A549 (cell line): ENCODE measurements at regions not wholly inside any gene's neighbourhood (a gene's known extent, or its start where the extent isn't known, plus 50 kb on each side); places are given as distances from the start of the nearest gene placed in this dataset.

ENCODE experiments used
- ESRRA ChIP-seq: fragments of 150-350 bp; IDR thresholded peaks from 2 replicates; pipeline ENCODE4 v1.6.1; 2014; ENCODE audit warnings: mild to moderate bottlenecking, low read length, borderline replicate concordance
- HOXA7 ChIP-seq: fragments of 250-450 bp; sonication (Bioruptor Pico); IDR thresholded peaks from 2 replicates; pipeline ENCODE4 v1.5.0; 2020; ENCODE audit warnings: mild to moderate bottlenecking, moderate library complexity
- KDM5A ChIP-seq: fragments of 200-600 bp; sonication (generic); IDR thresholded peaks from 2 replicates; pipeline ENCODE4 v1.6.1; 2016; ENCODE audit warnings: antibody characterized with exemption, mild to moderate bottlenecking
- POLR2A ChIP-seq: IDR thresholded peaks from 2 replicates; pipeline ENCODE4 v1.6.1; 2012; ENCODE audit warnings: mild to moderate bottlenecking, low read length
- TF ChIP-seq, protein P1 (sequence below): fragments of >200 bp; sonication (Bioruptor Twin); formaldehyde crosslinking; IDR thresholded peaks from 3 replicates; pipeline ENCODE4 v1.5.1; 2016

GRCh38 chr2:16609786-16610185 is 55.8 kb downstream of the CYRIA start:
- TF ChIP-seq POLR2A (no peak), HOXA7 (no peak), ESRRA (no peak), KDM5A (no peak)
- TF ChIP-seq, protein P1, sequence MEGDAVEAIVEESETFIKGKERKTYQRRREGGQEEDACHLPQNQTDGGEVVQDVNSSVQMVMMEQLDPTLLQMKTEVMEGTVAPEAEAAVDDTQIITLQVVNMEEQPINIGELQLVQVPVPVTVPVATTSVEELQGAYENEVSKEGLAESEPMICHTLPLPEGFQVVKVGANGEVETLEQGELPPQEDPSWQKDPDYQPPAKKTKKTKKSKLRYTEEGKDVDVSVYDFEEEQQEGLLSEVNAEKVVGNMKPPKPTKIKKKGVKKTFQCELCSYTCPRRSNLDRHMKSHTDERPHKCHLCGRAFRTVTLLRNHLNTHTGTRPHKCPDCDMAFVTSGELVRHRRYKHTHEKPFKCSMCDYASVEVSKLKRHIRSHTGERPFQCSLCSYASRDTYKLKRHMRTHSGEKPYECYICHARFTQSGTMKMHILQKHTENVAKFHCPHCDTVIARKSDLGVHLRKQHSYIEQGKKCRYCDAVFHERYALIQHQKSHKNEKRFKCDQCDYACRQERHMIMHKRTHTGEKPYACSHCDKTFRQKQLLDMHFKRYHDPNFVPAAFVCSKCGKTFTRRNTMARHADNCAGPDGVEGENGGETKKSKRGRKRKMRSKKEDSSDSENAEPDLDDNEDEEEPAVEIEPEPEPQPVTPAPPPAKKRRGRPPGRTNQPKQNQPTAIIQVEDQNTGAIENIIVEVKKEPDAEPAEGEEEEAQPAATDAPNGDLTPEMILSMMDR = no peak
